Cardiac muscle cell (in vitro differentiated cells and primary cell): ENCODE measurements at regions not wholly inside any gene's neighbourhood (a gene's known extent, or its start where the extent isn't known, plus 50 kb on each side); places are given as distances from the start of the nearest gene placed in this dataset.

ENCODE experiments used
- DNase-seq, 2 donors: peaks; one replicate each; pipeline versions ENCODE4 v3.0.0 to v3.0.0-alpha.2; 2010 to 2017; ENCODE audit warnings: low read depth in 1 of 2, low spot score in 1 of 2
- H3K27ac ChIP-seq: fragments of 200-600 bp; sonication (generic); 2 replicates; pipeline ENCODE4 v1.5.1; 2016
- H3K27me3 ChIP-seq: fragments of 200-600 bp; sonication (generic); 2 replicates; pipeline ENCODE4 v1.6.0; 2016; ENCODE audit warnings: control low read depth
- H3K36me3 ChIP-seq: fragments of 200-600 bp; sonication (generic); 2 replicates; pipeline ENCODE4 v1.5.1; 2016; ENCODE audit warnings: control low read depth
- H3K4me1 ChIP-seq: fragments of 200-600 bp; sonication (generic); 2 replicates; pipeline ENCODE4 v1.8.1; 2017; ENCODE audit warnings: low read depth, mild to moderate bottlenecking, mixed run types
- H3K4me3 ChIP-seq: fragments of 200-600 bp; sonication (generic); 2 replicates; pipeline ENCODE4 v1.5.1; 2016; ENCODE audit warnings: mild to moderate bottlenecking
- H3K9me3 ChIP-seq: fragments of 200-600 bp; sonication (generic); 2 replicates; pipeline ENCODE4 v1.5.1; 2017; ENCODE audit warnings: low read depth, mild to moderate bottlenecking, control low read depth
- TF ChIP-seq, protein P1 (sequence below): IDR thresholded peaks from 2 replicates; pipeline ENCODE4 v1.5.1; 2012; ENCODE audit warnings: low read depth, mild to moderate bottlenecking, low read length

DNA sequence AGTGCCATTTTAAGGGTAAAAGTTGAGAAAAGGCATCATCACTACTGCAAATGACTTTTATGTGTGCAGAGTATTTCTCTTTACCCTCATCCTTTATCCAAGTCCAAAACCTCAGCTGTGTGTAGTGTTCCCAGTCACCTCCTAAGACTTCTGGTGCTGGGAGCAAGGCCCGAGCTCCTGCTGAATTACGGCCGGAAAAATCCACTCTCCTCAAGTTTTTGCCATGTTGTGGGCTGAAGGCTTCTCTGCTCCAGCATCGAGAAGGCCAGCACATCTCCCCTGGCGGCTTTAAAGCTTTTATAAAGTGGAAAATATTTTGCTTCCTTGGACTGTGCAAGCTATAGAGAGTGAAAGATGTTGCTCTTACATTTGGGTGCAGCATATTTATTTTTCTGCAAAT is 153.2 kb upstream of the THBS2 start:
- TF ChIP-seq, protein P1, sequence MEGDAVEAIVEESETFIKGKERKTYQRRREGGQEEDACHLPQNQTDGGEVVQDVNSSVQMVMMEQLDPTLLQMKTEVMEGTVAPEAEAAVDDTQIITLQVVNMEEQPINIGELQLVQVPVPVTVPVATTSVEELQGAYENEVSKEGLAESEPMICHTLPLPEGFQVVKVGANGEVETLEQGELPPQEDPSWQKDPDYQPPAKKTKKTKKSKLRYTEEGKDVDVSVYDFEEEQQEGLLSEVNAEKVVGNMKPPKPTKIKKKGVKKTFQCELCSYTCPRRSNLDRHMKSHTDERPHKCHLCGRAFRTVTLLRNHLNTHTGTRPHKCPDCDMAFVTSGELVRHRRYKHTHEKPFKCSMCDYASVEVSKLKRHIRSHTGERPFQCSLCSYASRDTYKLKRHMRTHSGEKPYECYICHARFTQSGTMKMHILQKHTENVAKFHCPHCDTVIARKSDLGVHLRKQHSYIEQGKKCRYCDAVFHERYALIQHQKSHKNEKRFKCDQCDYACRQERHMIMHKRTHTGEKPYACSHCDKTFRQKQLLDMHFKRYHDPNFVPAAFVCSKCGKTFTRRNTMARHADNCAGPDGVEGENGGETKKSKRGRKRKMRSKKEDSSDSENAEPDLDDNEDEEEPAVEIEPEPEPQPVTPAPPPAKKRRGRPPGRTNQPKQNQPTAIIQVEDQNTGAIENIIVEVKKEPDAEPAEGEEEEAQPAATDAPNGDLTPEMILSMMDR = no peak
- Histone ChIP-seq H3K4me1 (no peaks in the 10 kb centered on the region), H3K36me3 (no peaks in the 10 kb centered on the region), H3K9me3 (no peaks in the 10 kb centered on the region), H3K27me3 (no peaks in the 10 kb centered on the region), H3K4me3 (no peak overlapping the region), H3K27ac (no peak overlapping the region)
- DNase-seq = no peak

DNA sequence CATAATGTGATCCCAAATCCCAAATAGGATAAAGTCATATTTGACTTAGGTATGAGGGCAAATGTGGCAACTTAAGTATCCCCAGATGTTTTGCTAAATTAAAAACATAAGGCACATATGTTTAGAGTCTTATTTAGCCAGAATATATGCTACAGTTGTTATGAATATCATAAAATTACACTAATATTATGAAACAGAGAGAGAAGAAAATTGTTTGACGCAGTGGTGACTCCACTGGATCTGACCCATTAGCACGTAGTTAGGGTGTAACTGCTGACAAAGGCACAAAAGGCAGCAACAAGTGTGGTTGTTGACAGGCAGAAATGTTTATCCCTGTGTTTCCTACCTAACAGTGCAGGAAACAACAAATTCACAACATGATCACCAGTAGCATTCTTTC is 152.4 kb upstream of the THBS2 start:
- no peak overlapping the region for H3K27ac ChIP-seq

DNA sequence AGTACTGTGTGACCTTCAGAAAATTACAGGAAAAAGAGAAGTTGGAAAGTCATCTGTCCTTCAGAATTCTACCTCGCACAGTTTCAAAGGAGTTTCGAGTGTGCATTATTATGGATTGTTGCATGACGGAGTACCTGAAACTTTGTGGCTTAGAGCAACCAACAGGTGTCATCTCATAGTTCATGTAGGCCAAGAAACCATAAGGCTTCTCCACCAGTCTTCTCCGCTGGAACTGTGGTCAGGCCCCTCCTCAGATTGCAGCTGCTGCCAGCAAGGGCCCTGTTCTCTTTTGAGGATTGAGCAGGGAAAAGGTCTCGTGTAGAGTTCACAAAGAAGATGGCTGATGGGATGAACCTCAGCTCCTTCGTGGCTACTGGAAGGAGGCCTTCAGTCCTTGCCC is 151.2 kb upstream of the THBS2 start:
- H3K27ac ChIP-seq = no peak overlapping the region
- H3K4me1 ChIP-seq = no peaks in the 10 kb centered on the region
- no peaks in the 10 kb centered on the region for H3K9me3 ChIP-seq
- H3K27me3 ChIP-seq = no peaks in the 10 kb centered on the region
- TF ChIP-seq, protein P1 = no peak
- no peaks in the 10 kb centered on the region for H3K36me3 ChIP-seq
- DNase-seq = no peak
- H3K4me3 ChIP-seq = no peak overlapping the region

More for the DNA sequence above, 152.4 kb upstream of the THBS2 start:
- Histone ChIP-seq H3K27me3 (no peaks in the 10 kb centered on the region), H3K36me3 (no peaks in the 10 kb centered on the region), H3K9me3 (no peaks in the 10 kb centered on the region), H3K4me3 (no peak overlapping the region), H3K4me1 (no peaks in the 10 kb centered on the region)
- TF ChIP-seq, protein P1 = no peak
- DNase-seq = no peak

DNA sequence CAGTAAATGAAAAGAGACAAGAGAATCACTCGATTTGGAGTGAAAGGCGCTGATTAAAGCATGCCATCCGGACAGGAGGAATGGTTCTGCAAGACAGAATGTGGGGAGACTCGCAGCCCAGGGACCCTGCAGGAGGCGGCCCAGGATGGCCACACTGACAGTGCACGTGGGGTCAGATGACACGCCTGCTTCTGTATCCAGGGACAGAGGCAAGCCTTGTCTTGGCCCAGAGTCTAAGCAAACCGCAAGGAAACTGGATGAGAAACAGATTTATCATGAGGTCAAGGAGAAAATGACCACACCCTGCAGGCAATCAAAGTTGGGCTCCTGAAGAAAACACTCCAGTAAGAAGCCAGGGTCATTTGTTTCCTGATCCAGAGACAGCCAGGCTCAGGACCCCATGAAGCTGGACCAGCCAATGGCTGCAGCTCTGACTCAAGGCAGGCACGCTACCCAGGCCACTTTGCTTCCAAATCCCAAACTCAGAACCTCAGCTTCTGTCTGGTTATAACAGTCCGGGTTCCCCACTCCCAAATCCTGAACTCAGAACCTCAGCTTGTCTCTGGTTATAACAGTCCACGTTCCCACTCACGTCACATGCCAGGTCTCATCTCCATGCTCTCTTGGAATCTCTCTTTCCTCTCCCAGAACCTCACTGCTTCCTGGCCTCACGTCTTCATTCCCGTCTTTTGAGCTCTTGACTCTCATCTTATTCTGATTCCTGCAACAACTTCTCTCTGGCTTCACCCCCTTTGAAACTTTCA is 144.9 kb upstream of the THBS2 start:
- H3K27ac ChIP-seq = no peak overlapping the region
- no peaks in the 10 kb centered on the region for H3K4me1 ChIP-seq
- DNase-seq = no peak
- no peak overlapping the region for H3K4me3 ChIP-seq
- no peaks in the 10 kb centered on the region for H3K36me3 ChIP-seq
- no peaks in the 10 kb centered on the region for H3K27me3 ChIP-seq
- TF ChIP-seq, protein P1 = no peak
- no peaks in the 10 kb centered on the region for H3K9me3 ChIP-seq

DNA sequence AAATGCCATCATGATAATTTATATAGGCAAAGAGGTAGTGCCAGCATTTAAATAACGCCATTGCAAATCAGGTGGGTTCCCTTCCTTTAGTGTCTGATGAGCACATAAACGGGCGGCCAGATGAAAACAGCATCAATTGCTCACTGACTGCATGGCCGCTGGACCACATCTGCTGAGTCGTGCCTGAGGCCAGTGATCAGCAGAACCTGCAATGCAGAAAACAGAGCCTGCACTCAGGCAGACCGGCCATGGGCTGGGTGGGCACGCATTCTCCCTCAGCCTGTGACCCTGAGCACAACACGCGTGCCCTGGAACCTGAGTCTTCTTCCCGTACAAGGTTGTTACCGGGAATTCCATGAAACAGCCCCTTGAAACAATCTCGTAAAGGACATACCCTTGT is 144.0 kb upstream of the THBS2 start:
- TF ChIP-seq, protein P1 = no peak
- Histone ChIP-seq H3K9me3 (no peaks in the 10 kb centered on the region), H3K27ac (no peak overlapping the region), H3K4me1 (no peaks in the 10 kb centered on the region), H3K4me3 (no peak overlapping the region), H3K36me3 (no peaks in the 10 kb centered on the region), H3K27me3 (no peaks in the 10 kb centered on the region)
- no peak for DNase-seq
